ENCODE measurements at regions not wholly inside any gene's neighbourhood (a gene's known extent, or its start where the extent isn't known, plus 50 kb on each side); places are given as distances from the start of the nearest gene placed in this dataset.
"Not testable (repeated sequence)": the region's sequence is repeated elsewhere in the genome, so short reads cannot be mapped to it uniquely, and the experiment has no call there.

DNA sequence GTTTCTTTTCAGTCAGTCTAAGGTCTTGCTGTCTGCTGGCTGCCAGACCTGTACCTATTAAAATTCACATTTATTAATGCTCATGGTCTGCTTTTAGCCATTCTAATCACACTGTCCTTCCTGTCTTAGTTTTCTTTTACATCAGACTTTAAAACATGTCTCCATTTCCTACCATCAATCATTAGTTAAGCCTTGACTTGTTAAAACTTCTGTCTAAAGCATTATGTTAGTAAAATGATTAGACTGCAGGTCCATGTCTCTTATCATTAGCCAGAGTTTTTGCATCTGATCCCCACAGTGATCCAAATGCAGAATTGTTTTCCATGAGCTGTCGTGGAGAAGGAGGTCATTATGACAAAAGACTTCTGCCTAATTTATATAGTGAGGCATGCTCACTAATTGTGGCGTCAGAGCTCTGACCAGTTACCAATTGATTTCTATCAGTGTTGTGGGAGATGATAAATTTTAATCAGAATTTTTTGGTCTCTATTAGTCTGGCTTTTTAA lies 226.5 kb downstream of the DKK1 start:
- DNase-seq (ENCODE audit: low read depth in 2 of 2) = no peak

DNA sequence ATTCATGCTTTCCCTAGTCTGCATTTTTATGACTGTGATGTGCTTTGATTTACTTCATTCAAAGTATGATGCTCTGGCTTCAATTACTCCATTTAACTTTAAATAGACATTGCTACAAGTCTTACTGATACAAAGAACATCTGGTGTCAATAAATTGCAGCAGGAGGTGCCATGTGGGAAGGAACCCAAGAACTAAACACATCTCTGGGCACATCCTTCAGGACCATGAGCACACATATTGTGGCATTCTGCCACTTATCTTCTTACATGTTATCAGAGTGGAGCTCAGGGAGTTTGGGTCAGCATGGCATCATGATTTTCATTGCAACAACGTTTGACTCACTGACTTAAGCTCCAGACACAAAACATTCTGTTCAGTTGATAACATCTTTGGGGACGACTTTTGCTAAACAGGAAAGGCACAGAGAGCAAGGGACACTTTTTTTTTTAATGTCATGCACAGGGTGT lies 227.0 kb downstream of the DKK1 start:
- DNase-seq (ENCODE audit: low read depth in 2 of 2) = no peak

DNA sequence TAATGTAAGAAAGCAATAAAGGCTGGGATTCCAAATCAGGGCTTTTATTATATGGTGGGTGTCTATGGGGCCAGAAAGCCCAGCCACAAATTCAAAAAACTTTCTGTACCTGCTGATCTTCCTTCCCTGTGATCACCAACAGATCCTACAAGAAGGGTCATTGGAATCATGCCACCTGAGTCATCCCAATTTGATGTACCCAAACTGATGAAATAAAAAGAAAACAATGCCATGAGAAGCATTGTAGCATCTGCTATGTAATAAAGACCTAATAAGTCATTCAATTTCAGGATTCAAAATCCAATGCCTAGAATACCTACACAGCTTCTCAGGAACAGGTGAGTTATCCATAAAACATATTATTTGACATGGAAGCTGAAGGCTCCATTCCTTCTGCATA lies 228.8 kb downstream of the DKK1 start:
- DNase-seq (ENCODE audit: low read depth in 2 of 2) = no peak

DNA sequence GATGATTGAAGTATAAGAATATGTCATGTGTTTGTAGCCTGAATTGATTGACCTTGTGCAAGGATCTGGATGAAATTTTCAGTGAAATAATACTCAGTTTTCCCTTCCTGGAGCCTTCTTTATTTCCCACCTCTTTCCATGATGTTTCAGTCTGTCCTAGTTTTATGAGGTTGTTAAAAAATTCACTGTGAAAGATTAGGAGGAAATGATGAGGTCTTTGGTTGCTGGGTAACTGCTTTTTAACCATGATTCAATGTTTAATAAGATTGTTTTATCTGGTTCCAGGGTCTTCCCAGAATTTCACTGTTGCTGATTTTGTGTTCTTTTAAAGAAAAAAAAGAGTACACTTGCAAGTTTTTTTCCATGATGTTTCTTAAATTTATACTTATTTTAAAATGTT lies 221.5 kb downstream of the MBL2 start:
- DNase-seq (ENCODE audit: low read depth in 2 of 2) = no peak

DNA sequence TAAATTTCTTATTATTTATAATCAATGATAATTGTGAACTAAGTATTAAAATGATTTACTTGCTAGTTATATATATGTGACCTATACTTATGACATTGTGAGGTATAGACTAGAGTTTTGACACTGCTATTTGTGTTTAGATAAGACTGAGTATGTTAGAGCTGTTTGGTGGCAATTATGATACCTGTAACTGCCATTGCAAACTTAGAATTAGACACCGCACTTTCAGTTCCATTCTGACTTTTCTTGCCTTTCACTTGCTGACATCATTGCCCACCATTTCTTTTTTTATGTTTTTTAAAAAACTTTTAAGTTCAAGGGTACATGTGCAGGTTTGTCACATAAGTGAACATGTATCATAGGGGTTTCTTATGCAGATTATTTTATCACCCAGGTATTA lies 214.5 kb downstream of the MBL2 start:
- DNase-seq (ENCODE audit: low read depth in 2 of 2) = no peak

DNA sequence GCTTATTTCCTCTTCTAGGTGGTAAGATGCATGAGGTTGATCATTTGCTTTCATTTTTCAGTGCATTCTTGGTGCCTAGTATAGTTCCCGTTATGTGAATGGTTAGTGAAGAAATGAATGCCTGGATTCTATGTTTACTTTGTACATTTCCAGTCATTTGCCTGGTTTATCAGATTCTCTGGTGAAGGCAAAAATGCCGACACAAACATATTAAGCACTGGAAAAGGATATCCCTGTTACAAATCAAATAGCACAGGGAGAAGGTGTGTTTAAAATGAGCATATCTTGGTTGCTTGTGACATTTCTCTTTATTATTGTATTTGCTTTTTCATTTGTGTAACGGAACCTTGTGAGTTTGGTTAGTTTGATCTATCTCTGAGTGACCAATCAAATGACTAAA lies 211.3 kb downstream of the MBL2 start:
- no peak for DNase-seq (ENCODE audit: low read depth in 2 of 2)

DNA sequence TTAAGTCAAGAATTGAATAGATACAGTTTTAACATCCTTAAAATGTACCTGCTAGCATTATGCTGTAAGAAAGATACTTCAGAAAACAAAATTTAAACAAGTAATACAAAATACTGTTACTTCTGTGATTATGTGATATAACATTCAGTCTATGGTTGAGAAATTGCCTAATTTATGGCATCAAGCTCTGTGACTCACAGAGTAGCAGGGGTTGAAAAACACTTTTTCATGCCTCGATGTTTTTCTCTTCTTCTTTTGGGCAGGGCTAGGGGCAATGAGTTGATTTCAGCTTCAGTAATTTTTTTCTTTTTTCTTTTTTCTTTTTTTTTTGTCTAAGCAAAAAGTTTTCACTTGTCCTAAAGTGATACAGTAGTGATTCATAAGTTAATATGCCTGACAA lies 209.2 kb downstream of the MBL2 start:
- DNase-seq (ENCODE audit: low read depth in 2 of 2) = no peak

DNA sequence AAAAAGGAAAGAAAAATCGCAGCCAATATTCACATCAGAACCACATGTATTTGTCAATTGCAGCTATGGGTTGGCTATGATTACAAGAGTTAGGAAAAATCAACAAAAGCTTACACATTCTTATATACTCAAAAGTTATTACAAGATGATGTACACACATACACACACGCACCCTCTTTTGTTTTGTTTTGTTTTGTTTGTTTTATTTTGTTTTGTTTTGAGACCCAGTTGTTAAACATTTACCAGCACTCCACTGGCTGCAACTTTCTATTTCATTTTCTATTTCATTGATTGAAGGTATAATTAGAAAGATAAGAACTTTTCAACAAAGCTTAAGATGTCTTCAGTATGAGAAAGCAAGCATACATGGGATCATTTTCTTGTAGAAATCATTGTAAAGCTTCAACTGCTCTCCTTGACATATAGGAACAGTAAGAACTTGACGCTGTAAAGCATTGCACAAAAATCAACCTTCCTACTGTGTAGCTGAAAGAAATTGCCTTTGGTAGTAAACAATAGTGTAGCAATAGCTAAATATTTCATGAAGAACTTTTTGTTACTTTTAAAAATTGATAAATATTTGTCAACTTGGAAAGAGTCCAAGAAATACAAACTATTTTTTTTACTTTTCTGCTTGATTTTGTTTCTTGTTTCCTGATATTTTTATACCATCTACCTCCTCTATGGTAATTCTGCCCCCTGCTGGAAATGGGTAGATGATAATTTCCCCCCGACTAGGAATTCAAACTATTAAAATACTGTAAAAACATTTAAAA lies 205.9 kb downstream of the MBL2 start:
- DNase-seq (ENCODE audit: low read depth in 2 of 2) = no peak

DNA sequence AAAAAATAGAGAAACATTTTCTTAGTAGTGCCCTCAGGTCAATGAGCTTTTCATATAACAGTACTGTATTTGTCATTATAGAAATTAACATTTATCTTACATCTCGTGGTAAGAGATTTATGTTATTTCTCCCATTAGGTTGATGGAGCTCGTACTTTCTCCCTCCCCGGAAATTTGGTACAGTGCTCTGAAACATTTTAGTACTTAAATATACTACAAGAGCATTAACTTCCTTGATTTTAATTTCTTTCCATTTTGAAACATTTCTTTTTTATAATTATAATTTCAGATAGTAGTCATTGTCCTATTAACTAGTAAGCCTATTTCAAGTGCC lies 205.4 kb downstream of the MBL2 start:
- DNase-seq (ENCODE audit: low read depth in 2 of 2) = no peak

DNA sequence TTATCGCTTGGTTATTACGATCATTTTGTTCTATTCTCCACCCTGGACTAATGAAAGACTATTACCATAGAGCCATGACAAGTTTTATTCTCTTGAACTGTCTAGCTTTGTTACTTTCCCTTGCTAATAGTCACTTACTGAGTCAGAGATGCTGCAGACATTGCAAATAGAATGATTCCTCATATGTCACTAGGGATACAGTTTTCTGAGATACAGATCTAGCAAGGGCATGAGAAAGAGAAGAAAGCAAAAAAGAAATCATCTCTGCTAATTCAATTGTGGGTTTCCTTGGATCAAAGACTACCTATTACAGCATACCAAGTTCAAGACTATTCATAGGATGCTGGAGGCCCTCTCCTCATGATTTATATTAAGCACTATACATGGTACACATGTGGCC lies 204.3 kb downstream of the MBL2 start:
- no peak for DNase-seq (ENCODE audit: low read depth in 2 of 2)

DNA sequence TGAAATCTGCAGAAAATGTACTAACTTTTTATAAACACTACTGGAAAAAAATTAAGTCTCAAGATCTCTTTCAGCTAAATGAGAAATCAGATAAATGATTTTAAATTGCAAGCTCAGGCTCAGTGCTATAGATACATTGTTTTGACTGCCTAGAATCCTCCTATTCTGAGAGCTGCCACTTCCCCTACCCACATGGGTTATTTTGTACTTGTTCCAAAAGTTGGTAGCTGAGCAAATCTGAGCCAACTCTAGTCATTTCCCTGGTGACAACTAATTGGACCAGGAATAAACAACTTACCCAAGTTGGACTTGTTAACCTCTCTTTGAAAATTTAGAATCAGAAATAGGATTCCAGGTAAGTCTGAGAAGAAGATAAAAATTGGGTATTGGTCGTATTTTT lies 202.1 kb downstream of the MBL2 start:
- DNase-seq (ENCODE audit: low read depth in 2 of 2) = no peak

DNA sequence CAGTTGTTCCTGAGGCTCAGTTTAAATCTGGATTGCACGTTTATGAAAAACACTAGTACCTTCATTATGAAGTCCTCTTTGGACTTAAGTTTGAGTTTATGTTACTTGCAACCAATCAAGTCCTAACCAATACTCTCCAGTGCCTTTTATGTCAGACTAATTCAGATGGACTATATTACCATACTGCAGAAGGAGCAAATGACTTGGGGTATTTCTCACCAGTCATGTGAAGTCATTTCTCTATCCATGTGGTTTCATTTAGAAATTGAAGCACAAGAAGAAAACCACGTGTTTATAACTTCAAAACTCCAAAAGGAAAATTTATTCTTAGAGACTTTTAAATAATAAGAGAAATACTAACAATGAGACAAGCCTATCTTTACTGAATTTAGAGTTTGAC lies 201.6 kb downstream of the MBL2 start:
- no peak for DNase-seq (ENCODE audit: low read depth in 2 of 2)

DNA sequence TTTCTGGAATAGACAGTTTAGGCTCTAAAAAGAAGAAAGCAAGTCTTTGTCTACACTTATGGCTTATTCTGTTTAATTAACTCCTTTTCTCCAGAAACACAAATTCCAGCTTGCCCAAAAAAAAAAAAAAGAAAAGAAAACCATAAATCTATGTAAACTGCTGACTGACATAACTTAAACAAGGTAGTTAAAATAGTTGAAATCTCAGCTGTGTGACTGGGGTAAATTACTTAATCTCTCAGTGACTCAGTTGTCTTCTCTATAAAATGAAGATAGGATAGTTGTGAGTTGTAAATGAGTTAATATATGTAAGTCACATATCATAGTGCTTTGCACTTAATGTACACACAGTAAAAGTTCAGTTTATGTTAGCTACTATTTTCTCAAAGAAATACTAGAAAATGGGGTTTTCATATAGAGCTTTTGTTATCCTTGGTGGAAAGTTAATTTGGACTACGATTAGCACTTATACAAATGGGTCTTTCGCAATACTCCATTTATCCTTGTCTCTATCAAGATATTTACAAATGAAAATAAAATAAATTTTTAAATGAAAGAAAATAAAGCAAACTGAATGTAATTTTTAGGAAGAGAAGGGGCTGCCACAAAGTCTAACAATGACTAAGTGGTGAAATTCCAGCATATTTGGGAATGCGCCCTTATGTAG lies 200.9 kb downstream of the MBL2 start:
- DNase-seq (ENCODE audit: low read depth in 2 of 2) = no peak

DNA sequence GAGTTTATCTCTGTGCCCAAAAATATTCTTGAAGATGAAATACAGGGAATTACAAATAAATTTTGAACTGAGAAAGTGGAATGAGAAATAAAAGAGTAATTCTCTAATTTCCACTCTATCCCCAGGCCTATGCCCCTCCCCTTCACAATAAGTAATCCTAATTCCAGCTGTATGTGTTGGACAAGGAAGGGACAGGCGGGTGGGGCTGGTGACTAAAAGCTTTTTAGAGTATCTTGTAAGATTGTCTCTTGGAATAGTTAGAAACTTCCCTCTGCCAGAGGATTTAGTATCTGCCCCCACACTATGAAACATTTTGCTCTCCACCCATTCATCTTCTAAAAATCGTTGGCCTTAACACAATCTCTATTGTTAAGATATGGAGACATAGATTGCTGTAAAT lies 199.2 kb downstream of the MBL2 start:
- no peak for DNase-seq (ENCODE audit: low read depth in 2 of 2)

DNA sequence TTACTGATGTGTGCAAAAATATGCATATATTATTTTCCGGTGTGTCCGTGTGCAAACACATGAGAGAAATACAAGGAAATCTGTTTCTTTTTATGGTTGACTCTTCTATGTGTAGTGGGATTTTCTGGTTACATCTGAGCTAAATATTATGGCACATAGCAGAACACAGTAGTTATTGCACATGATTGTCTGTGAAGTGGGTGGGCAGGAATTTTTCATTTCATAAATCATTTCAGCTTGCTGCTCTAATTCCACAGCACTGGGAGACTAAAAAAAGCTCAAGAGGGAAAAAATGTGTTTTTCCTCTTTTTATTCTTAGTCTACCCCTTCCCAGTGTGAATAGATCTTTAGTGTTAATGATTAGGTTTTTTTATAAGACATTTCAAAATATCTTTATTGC lies 197.9 kb downstream of the MBL2 start:
- no peak for DNase-seq (ENCODE audit: low read depth in 2 of 2)

DNA sequence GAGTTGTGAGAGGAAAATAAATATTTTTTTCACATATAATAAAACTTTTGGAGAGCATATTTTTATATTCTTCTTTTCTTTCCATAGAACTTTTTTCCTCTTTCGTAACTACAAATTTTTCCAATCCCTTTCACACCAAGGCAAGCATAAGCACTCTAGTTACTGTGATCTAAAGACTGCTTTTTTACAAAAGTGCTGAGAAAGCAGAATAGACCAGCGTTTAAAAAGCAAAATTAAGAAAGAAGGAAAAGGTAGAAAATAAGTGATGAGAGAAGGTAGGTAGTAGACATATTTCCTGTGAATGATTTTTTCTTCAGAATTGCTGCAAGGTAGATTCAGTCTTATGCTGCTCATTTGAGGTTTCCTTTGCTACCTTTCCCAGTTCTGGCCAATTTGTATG lies 195.5 kb downstream of the MBL2 start:
- DNase-seq (ENCODE audit: low read depth in 2 of 2) = no peak

DNA sequence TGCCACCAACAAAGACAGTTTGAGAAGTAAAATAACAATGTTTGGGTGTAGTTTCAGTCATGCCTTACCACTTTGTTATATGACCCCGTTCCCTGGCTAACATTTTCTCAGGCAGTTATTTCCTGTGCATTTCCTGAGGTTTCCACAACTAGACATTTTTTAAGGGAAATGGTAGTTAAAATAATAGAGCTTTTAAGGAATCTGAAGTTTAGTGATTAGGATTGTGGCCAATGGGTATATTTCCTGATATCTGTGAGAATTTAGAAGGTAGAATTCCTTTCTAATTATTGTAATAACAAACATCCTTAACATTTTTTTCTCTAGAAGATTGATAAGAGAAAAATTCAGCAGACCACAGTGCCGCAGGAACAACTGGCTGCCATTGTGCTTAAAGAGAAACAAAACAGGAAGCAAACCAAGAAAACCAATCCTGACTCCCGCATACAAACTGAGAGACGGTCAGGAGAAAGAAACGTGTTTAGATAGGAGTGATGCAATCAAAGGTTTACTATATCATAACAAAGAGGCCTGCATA lies 193.6 kb downstream of the MBL2 start:
- no peak for DNase-seq (ENCODE audit: low read depth in 2 of 2)

DNA sequence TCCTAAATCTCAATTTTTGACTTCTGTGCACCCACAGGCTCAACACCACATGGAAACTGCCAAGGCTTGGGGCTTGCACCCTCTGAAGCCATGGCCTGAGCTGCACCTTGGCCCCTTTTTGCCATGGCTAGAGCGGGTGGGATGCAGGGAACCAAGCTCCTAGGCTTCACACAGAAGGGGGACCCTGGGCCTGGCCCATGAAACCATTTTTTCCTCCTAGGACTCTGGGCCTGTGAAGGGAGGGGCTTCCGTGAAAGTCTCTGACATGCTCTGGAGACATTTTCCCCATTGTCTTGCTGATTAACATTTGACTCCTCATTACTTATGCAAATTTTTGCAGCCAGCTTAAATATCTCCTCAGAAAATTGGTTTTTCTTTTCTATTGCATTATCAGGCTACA lies 190.9 kb downstream of the MBL2 start:
- DNase-seq (ENCODE audit: low read depth in 2 of 2) = not testable (repeated sequence)

DNA sequence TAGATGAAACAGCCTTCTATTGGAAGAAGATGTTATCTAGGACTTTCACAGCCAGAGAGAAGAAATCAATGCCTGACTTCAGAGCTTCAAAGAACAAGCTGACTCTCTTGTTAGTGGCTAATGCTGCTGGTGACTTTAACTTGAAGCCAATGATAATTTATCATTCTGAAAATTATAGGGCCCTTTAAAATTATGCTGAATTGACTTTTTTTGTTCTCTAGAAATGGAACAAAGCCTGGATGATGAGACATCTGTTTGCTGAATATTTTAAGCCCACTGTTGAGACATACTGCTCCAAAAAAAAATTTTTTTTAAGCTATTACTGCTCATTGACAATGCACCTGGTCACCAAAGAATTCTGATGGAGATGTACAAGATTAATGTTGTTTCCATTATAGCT lies 189.2 kb downstream of the MBL2 start:
- no peak for DNase-seq (ENCODE audit: low read depth in 2 of 2)

DNA sequence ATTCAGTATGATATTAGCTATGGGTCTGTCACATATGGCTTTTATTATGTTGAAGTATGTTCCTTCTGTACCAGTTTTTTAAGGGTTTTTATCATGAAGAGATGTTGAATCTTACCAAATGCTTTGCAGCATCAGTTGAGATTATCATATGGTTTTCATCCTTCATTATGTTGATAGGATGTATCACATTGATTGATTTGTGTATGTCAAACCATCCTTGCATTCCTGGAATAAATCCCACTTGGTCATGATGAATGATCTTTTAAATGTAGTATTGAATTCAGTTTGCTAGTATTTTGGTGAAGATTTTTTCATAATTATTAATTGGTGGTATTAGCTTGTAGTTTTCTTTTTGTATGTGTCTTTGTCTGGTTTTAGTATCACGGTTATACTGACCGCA lies 185.9 kb downstream of the MBL2 start:
- DNase-seq (ENCODE audit: low read depth in 2 of 2) = no peak

DNA sequence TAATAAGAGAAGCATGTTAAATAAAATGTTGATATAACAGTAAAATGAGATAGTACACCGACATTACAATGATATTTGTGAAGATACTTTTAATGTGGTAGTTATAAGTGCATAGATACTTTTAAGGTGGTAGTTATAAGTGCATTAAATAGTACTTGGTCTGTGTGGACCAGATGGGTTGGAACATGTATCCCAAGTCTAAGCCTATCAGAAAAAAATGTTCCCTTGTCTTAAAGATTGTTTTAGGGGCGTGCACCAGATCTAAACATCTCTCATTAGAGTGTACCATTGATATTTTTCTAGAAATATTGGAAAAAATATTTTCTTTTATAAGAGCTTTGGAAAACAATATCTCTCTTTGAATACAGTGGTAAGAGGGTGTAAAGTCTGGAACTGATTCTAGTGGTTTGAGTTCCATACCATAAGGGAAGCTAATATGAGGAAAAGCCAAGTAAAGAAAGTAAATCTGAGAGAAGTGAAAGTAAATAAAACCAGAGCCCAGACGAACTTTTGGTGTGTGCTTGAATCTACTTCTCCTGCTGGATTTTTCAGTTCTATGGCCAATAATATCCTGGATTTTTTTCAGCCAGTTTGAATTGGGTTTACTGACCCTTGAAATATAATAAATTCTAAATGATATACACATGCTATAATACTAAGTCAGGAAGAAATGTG lies 175.3 kb downstream of the MBL2 start:
- no peak for DNase-seq (ENCODE audit: low read depth in 2 of 2)

DNA sequence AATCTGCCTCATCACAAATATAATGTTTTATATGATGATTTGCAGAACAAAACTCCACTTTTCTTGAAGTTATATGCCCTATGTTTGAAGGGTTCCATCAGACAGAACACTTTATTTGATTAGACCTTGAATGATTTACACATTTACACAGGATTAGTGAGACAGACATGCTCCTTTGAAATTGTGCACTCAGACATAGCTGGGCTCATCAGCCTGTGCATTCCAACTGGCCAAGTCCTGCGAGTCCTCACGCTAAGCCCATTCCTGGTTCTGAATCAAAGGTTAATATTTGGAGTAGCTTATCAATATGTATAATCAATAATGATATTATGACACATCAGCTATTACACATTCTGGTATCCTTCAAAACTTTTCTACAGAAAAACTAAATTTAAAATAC lies 173.6 kb downstream of the MBL2 start:
- no peak for DNase-seq (ENCODE audit: low read depth in 2 of 2)

All from stimulated activated CD4-positive, alpha-beta T cell treated with anti-CD3 and anti-CD28 coated beads, Interleukin-4, amount 100 ng/mL, for 48 hours (primary cell).